SK-N-SH (cell line): ENCODE measurements at regions not wholly inside any gene's neighbourhood (a gene's known extent, or its start where the extent isn't known, plus 50 kb on each side); places are given as distances from the start of the nearest gene placed in this dataset.

Experiments used
- RAD21 ChIP-seq: IDR thresholded peaks from 2 replicates; pipeline ENCODE4 v1.6.1; 2012; ENCODE audit warnings: mild to moderate bottlenecking, low read length
- RFX5 ChIP-seq: IDR thresholded peaks from 2 replicates; pipeline ENCODE4 v1.6.1; 2012; ENCODE audit warnings: mild to moderate bottlenecking, improper control_type of control experiment, low read length
- SMC3 ChIP-seq: IDR thresholded peaks from 2 replicates; pipeline ENCODE4 v1.6.1; 2012; ENCODE audit warnings: low read depth, low read length, improper control_type of control experiment
- TEAD4 ChIP-seq: IDR thresholded peaks from 2 replicates; pipeline ENCODE4 v1.4.0; 2012; ENCODE audit warnings: mild to moderate bottlenecking, borderline replicate concordance; ENCODE audit not compliant: insufficient read depth
- USF2 ChIP-seq: fragments of 150-350 bp; IDR thresholded peaks from 2 replicates; pipeline ENCODE4 v1.6.1; 2017; ENCODE audit warnings: antibody characterized with exemption, low read length, low read depth, borderline replicate concordance
- TF ChIP-seq, protein P1 (sequence below): fragments of 200-600 bp; sonication (generic); IDR thresholded peaks from 2 replicates; pipeline ENCODE4 v1.6.1; 2017; ENCODE audit warnings: antibody characterized with exemption, mild to moderate bottlenecking, moderate library complexity

DNA sequence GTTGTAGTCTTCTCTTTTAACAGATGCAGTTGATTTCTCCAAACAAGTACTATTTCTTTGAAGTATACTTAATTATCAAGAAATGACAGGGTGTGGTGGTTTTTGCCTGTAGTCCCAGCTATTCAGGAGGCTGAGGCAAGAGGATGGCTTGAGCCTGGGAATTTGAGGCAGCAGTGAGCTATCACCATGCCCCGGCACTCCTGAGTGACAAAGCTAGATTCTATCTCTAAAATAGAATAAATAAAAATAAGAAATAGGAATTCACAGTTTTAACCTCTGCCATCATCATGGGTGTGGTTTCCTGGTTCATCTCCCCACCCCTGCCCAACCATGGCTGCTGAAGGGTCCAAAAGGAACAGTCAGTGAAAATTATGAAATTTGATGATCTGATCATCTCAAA lies 290.2 kb upstream of the FLRT2 start:
- TF ChIP-seq SMC3 = no peak
- no peak for TF ChIP-seq RFX5
- TF ChIP-seq RAD21 = no peak
- TF ChIP-seq USF2 = no peak
- no peak for TF ChIP-seq TEAD4
- TF ChIP-seq, protein P1, sequence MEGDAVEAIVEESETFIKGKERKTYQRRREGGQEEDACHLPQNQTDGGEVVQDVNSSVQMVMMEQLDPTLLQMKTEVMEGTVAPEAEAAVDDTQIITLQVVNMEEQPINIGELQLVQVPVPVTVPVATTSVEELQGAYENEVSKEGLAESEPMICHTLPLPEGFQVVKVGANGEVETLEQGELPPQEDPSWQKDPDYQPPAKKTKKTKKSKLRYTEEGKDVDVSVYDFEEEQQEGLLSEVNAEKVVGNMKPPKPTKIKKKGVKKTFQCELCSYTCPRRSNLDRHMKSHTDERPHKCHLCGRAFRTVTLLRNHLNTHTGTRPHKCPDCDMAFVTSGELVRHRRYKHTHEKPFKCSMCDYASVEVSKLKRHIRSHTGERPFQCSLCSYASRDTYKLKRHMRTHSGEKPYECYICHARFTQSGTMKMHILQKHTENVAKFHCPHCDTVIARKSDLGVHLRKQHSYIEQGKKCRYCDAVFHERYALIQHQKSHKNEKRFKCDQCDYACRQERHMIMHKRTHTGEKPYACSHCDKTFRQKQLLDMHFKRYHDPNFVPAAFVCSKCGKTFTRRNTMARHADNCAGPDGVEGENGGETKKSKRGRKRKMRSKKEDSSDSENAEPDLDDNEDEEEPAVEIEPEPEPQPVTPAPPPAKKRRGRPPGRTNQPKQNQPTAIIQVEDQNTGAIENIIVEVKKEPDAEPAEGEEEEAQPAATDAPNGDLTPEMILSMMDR = no peak
